HEK293 (cell line): ENCODE measurements at regions not wholly inside any gene's neighbourhood (a gene's known extent, or its start where the extent isn't known, plus 50 kb on each side); places are given as distances from the start of the nearest gene placed in this dataset.

Experiments used
- MEIS1 ChIP-seq: sonication (generic); formaldehyde crosslinking; IDR thresholded peaks from 2 replicates; pipeline ENCODE4 v1.8.1; 2022; ENCODE audit warnings: missing genetic modification reagents, mild to moderate bottlenecking, borderline replicate concordance
- WT1 ChIP-seq: fragments of 450-650 bp; formaldehyde crosslinking; IDR thresholded peaks from 2 replicates; pipeline ENCODE4 v1.5.1; 2016; ENCODE audit warnings: missing biosample characterization, missing genetic modification characterization
- ZBTB7A ChIP-seq: fragments of 450-650 bp; formaldehyde crosslinking; IDR thresholded peaks from 2 replicates; pipeline ENCODE4 v1.5.1; 2016; ENCODE audit warnings: low read depth, missing biosample characterization, missing genetic modification characterization
- ZFP37 ChIP-seq: fragments of 450-650 bp; formaldehyde crosslinking; IDR thresholded peaks from 2 replicates; pipeline ENCODE4 v1.5.1; 2016; ENCODE audit warnings: missing biosample characterization, missing genetic modification characterization
- ZNF24 ChIP-seq: fragments of 450-650 bp; formaldehyde crosslinking; IDR thresholded peaks from 2 replicates; pipeline ENCODE4 v1.5.1; 2016; ENCODE audit warnings: missing biosample characterization, missing genetic modification characterization
- ZNF404 ChIP-seq: fragments of 450-650 bp; formaldehyde crosslinking; IDR thresholded peaks from 2 replicates; pipeline ENCODE4 v1.5.1; 2017; ENCODE audit warnings: missing biosample characterization, missing genetic modification characterization
- ZNF555 ChIP-seq: fragments of 450-650 bp; formaldehyde crosslinking; conservative IDR thresholded peaks from 2 replicates; pipeline ENCODE4 v1.5.1; 2017; ENCODE audit warnings: missing biosample characterization, mild to moderate bottlenecking, missing genetic modification characterization, inconsistent platforms
- ZNF561 ChIP-seq: fragments of 450-650 bp; IDR thresholded peaks from 2 replicates; pipeline ENCODE4 v1.5.1; 2018; ENCODE audit warnings: missing biosample characterization, missing genetic modification characterization, borderline replicate concordance
- ZNF830 ChIP-seq: fragments of 450-650 bp; IDR thresholded peaks from 2 replicates; pipeline ENCODE4 v1.5.0; 2018; ENCODE audit warnings: missing biosample characterization, missing genetic modification characterization, low read depth, mild to moderate bottlenecking, moderate library complexity
- TF ChIP-seq, protein P1 (sequence below): sonication (generic); formaldehyde crosslinking; IDR thresholded peaks from 2 replicates; pipeline ENCODE4 v1.8.1; 2022; ENCODE audit warnings: mild to moderate bottlenecking, moderate library complexity, missing genetic modification reagents
- TF ChIP-seq, protein P2 (sequence below): fragments of 450-650 bp; formaldehyde crosslinking; IDR thresholded peaks from 2 replicates; pipeline ENCODE4 v1.5.1; 2016; ENCODE audit warnings: missing biosample characterization, missing genetic modification characterization
- TF ChIP-seq, protein P3 (sequence below): fragments of 450-650 bp; formaldehyde crosslinking; IDR thresholded peaks from 2 replicates; pipeline ENCODE4 v1.5.1; 2016; ENCODE audit warnings: missing biosample characterization, missing genetic modification characterization
- TF ChIP-seq, protein P4 (sequence below): fragments of 450-650 bp; formaldehyde crosslinking; IDR thresholded peaks from 2 replicates; pipeline ENCODE4 v1.5.1; 2016; ENCODE audit warnings: missing biosample characterization, missing genetic modification characterization

DNA sequence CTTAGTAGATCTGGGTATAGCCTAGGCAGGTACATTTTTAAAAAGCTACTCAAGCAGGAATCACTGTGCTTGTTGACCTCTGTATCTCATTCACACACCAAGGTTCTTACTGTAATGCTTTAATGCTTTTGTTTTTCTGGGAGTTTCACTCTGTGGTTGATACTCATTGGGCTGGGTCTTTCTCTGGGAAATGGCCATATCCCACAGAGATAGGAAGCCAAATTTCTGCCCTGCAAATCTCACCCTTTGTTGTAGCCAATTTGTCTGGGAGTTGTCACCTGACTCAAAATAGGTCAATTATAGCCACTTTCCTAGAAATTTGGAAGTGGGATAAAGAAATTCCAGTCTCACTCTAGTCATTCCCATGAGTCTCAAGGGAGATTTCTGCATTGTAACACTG, 195.8 kb upstream of the BDNF start:
- no peak for TF ChIP-seq ZBTB7A (tag by site-specific recombination)
- TF ChIP-seq, protein P1, sequence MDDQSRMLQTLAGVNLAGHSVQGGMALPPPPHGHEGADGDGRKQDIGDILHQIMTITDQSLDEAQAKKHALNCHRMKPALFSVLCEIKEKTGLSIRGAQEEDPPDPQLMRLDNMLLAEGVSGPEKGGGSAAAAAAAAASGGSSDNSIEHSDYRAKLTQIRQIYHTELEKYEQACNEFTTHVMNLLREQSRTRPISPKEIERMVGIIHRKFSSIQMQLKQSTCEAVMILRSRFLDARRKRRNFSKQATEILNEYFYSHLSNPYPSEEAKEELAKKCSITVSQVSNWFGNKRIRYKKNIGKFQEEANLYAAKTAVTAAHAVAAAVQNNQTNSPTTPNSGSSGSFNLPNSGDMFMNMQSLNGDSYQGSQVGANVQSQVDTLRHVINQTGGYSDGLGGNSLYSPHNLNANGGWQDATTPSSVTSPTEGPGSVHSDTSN (CRISPR knock-in tag): no peak
- no peak for TF ChIP-seq ZNF555 (tag by site-specific recombination)
- TF ChIP-seq, protein P2, sequence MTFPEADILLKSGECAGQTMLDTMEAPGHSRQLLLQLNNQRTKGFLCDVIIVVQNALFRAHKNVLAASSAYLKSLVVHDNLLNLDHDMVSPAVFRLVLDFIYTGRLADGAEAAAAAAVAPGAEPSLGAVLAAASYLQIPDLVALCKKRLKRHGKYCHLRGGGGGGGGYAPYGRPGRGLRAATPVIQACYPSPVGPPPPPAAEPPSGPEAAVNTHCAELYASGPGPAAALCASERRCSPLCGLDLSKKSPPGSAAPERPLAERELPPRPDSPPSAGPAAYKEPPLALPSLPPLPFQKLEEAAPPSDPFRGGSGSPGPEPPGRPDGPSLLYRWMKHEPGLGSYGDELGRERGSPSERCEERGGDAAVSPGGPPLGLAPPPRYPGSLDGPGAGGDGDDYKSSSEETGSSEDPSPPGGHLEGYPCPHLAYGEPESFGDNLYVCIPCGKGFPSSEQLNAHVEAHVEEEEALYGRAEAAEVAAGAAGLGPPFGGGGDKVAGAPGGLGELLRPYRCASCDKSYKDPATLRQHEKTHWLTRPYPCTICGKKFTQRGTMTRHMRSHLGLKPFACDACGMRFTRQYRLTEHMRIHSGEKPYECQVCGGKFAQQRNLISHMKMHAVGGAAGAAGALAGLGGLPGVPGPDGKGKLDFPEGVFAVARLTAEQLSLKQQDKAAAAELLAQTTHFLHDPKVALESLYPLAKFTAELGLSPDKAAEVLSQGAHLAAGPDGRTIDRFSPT (tag by site-specific recombination): no peak
- TF ChIP-seq ZNF830 (tag by site-specific recombination): no peak
- TF ChIP-seq ZNF561 (tag by site-specific recombination): no peak
- TF ChIP-seq ZNF404 (tag by site-specific recombination): no peak
- TF ChIP-seq, protein P3, sequence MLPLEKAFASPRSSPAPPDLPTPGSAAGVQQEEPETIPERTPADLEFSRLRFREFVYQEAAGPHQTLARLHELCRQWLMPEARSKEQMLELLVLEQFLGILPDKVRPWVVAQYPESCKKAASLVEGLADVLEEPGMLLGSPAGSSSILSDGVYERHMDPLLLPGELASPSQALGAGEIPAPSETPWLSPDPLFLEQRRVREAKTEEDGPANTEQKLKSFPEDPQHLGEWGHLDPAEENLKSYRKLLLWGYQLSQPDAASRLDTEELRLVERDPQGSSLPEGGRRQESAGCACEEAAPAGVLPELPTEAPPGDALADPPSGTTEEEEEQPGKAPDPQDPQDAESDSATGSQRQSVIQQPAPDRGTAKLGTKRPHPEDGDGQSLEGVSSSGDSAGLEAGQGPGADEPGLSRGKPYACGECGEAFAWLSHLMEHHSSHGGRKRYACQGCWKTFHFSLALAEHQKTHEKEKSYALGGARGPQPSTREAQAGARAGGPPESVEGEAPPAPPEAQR (tag by site-specific recombination): no peak
- TF ChIP-seq, protein P4, sequence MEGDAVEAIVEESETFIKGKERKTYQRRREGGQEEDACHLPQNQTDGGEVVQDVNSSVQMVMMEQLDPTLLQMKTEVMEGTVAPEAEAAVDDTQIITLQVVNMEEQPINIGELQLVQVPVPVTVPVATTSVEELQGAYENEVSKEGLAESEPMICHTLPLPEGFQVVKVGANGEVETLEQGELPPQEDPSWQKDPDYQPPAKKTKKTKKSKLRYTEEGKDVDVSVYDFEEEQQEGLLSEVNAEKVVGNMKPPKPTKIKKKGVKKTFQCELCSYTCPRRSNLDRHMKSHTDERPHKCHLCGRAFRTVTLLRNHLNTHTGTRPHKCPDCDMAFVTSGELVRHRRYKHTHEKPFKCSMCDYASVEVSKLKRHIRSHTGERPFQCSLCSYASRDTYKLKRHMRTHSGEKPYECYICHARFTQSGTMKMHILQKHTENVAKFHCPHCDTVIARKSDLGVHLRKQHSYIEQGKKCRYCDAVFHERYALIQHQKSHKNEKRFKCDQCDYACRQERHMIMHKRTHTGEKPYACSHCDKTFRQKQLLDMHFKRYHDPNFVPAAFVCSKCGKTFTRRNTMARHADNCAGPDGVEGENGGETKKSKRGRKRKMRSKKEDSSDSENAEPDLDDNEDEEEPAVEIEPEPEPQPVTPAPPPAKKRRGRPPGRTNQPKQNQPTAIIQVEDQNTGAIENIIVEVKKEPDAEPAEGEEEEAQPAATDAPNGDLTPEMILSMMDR (tag by site-specific recombination): no peak
- TF ChIP-seq MEIS1 (CRISPR knock-in tag): no peak
- TF ChIP-seq ZFP37 (tag by site-specific recombination): no peak
- no peak for TF ChIP-seq WT1 (tag by site-specific recombination)
- TF ChIP-seq ZNF24 (tag by site-specific recombination): no peak
